PC-9 (cell line): ENCODE measurements at regions not wholly inside any gene's neighbourhood (a gene's known extent, or its start where the extent isn't known, plus 50 kb on each side); places are given as distances from the start of the nearest gene placed in this dataset.

ENCODE experiments used
- EZH2 ChIP-seq: fragments of 200-600 bp; sonication (generic); IDR thresholded peaks from 2 replicates; pipeline ENCODE4 v1.8.0; 2017; ENCODE audit warnings: antibody characterized with exemption, low read depth
- TF ChIP-seq, protein P1 (sequence below): fragments of 200-600 bp; sonication (generic); conservative IDR thresholded peaks from 2 replicates; pipeline ENCODE4 v1.6.1; 2017; ENCODE audit warnings: mixed run types, antibody characterized with exemption, mild to moderate bottlenecking, moderate library complexity

- TF ChIP-seq, protein P1, sequence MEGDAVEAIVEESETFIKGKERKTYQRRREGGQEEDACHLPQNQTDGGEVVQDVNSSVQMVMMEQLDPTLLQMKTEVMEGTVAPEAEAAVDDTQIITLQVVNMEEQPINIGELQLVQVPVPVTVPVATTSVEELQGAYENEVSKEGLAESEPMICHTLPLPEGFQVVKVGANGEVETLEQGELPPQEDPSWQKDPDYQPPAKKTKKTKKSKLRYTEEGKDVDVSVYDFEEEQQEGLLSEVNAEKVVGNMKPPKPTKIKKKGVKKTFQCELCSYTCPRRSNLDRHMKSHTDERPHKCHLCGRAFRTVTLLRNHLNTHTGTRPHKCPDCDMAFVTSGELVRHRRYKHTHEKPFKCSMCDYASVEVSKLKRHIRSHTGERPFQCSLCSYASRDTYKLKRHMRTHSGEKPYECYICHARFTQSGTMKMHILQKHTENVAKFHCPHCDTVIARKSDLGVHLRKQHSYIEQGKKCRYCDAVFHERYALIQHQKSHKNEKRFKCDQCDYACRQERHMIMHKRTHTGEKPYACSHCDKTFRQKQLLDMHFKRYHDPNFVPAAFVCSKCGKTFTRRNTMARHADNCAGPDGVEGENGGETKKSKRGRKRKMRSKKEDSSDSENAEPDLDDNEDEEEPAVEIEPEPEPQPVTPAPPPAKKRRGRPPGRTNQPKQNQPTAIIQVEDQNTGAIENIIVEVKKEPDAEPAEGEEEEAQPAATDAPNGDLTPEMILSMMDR = no peak
- no peak for TF ChIP-seq EZH2
Observed at GRCh38 chr4:123776267-123776666, 379.7 kb downstream of the SPRY1 start.
